Mammary epithelial cell (primary cell): ENCODE measurements at regions not wholly inside any gene's neighbourhood (a gene's known extent, or its start where the extent isn't known, plus 50 kb on each side); places are given as distances from the start of the nearest gene placed in this dataset.

Experiments
- EZH2 ChIP-seq: IDR thresholded peaks from 2 replicates; pipeline ENCODE4 v1.6.1; 2012; ENCODE audit warnings: low read length, inconsistent platforms, borderline replicate concordance
- TF ChIP-seq, protein P1 (sequence below), 2 donors: IDR thresholded peaks in 1 of 2; conservative IDR thresholded peaks in 1 of 2; 2 replicates each; pipeline ENCODE4 v1.5.1; 2011 to 2012; ENCODE audit warnings: inconsistent platforms in 2 of 2, low read length in 2 of 2, mild to moderate bottlenecking in 2 of 2, control low read depth in 1 of 2, low read depth in 1 of 2; ENCODE audit not compliant: insufficient read depth in 1 of 2; ENCODE audit errors: extremely low read depth in 1 of 2

DNA sequence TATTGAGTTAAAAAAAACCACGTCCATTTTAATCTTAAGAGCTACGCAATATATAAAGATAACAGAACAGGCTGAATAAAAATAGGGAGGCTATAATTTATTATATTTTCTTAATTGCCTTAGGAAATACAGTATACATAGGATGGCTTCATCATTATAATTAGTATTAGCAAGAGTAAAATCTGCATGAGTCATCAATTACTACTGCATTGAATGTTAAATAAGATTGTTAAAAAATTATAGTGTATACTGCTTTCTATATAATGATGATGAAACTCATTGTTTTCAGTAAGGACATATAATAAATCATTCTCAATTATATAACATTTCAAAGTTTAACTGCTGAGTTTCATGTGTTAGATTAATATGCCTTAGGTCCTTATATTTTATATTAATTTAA is 133.4 kb upstream of the GRID2 start:
- TF ChIP-seq, protein P1, sequence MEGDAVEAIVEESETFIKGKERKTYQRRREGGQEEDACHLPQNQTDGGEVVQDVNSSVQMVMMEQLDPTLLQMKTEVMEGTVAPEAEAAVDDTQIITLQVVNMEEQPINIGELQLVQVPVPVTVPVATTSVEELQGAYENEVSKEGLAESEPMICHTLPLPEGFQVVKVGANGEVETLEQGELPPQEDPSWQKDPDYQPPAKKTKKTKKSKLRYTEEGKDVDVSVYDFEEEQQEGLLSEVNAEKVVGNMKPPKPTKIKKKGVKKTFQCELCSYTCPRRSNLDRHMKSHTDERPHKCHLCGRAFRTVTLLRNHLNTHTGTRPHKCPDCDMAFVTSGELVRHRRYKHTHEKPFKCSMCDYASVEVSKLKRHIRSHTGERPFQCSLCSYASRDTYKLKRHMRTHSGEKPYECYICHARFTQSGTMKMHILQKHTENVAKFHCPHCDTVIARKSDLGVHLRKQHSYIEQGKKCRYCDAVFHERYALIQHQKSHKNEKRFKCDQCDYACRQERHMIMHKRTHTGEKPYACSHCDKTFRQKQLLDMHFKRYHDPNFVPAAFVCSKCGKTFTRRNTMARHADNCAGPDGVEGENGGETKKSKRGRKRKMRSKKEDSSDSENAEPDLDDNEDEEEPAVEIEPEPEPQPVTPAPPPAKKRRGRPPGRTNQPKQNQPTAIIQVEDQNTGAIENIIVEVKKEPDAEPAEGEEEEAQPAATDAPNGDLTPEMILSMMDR (conservative IDR thresholded peaks at IDR 0.05 in 1 of 2, IDR thresholded peaks at IDR 0.05 in 1 of 2; ENCODE audit: extremely low read depth in 1 of 2, insufficient read depth in 1 of 2, low read depth in 1 of 2, low read length in 2 of 2), result no peak
- no peak for TF ChIP-seq EZH2
